GM19372 (cell line): ENCODE measurements at regions not wholly inside any gene's neighbourhood (a gene's known extent, or its start where the extent isn't known, plus 50 kb on each side); places are given as distances from the start of the nearest gene placed in this dataset.
"Not testable (repeated sequence)": the region's sequence is repeated elsewhere in the genome, so short reads cannot be mapped to it uniquely, and the experiment has no call there.

ENCODE experiments used
- ATAC-seq: cut with Tn5 transposase; IDR thresholded peaks from one replicate; pipeline ENCODE4 v1.9.1; 2021; ENCODE audit warnings: mild to moderate bottlenecking, low read depth, moderate library complexity; ENCODE audit not compliant: unreplicated experiment

GRCh38 chr7:6882321-6882721 is 56.2 kb upstream of the CCZ1B start:
- ATAC-seq, result not testable (repeated sequence)

GRCh38 chr7:6883756-6884155 is 57.7 kb upstream of the CCZ1B start:
- ATAC-seq, result not testable (repeated sequence)

GRCh38 chr7:6886198-6886597 is 60.1 kb upstream of the CCZ1B start:
- ATAC-seq, result no peak

GRCh38 chr7:6888267-6889045 is 62.4 kb upstream of the CCZ1B start:
- ATAC-seq, result not testable (repeated sequence)

GRCh38 chr7:6889252-6889812 is 63.3 kb upstream of the CCZ1B start:
- ATAC-seq, result no peak

GRCh38 chr7:6902097-6902518 is 76.0 kb upstream of the CCZ1B start:
- ATAC-seq, result not testable (repeated sequence)

- ATAC-seq, result not testable (repeated sequence)
Measured at GRCh38 chr7:6903289-6903688, 77.2 kb upstream of the CCZ1B start.

- ATAC-seq, result not testable (repeated sequence)
Measured at GRCh38 chr7:6903792-6904191, 77.7 kb upstream of the CCZ1B start.

- no peak for ATAC-seq
Measured at GRCh38 chr7:6917258-6917657, 91.2 kb upstream of the CCZ1B start.

- not testable (repeated sequence) for ATAC-seq
Measured at GRCh38 chr7:6919169-6919568, 93.1 kb upstream of the CCZ1B start.

- ATAC-seq, result not testable (repeated sequence)
Measured at GRCh38 chr7:6924523-6924922, 98.4 kb upstream of the CCZ1B start.

- ATAC-seq, result not testable (repeated sequence)
Measured at GRCh38 chr7:6926193-6927174, 100.4 kb upstream of the CCZ1B start.

GRCh38 chr7:6927643-6928042 is 101.6 kb upstream of the CCZ1B start:
- not testable (repeated sequence) for ATAC-seq

GRCh38 chr7:6929588-6929987 is 103.5 kb upstream of the CCZ1B start:
- ATAC-seq, result not testable (repeated sequence)

GRCh38 chr7:6930081-6930635 is 104.1 kb upstream of the CCZ1B start:
- not testable (repeated sequence) for ATAC-seq

- ATAC-seq, result not testable (repeated sequence)
Measured at GRCh38 chr7:6930787-6931186, 104.7 kb upstream of the CCZ1B start.

- not testable (repeated sequence) for ATAC-seq
Measured at GRCh38 chr7:6931456-6931855, 105.4 kb upstream of the CCZ1B start.

GRCh38 chr7:6933954-6934632 is 108.0 kb upstream of the CCZ1B start:
- ATAC-seq, result not testable (repeated sequence)

- ATAC-seq, result no peak
Measured at GRCh38 chr7:6934981-6935380, 108.9 kb upstream of the CCZ1B start.

- not testable (repeated sequence) for ATAC-seq
Measured at GRCh38 chr7:6936626-6937025, 110.6 kb upstream of the CCZ1B start.
